T-cell (primary cell): ENCODE measurements at regions not wholly inside any gene's neighbourhood (a gene's known extent, or its start where the extent isn't known, plus 50 kb on each side); places are given as distances from the start of the nearest gene placed in this dataset.

Source experiments
- ATAC-seq, 4 experiments: fragments of 200-7000 bp in 3 of 4; fragments of 150-1000 bp in 1 of 4; cut with Tn5 transposase; replicated peaks in 1 of 4; 1 replicate in 3 of 4; 2 replicates in 1 of 4; pipeline ENCODE4 v1.10.0; 2021; ENCODE audit warnings: moderate library complexity in 3 of 4, mild to moderate bottlenecking in 2 of 4, moderate number of reproducible peaks in 1 of 4
- CTCF ChIA-PET, 2 donors: fragments of 300-600 bp; sonication (Branson Sonifier 250); formaldehyde crosslinking; loops; one replicate each; lab custom pipeline; 2022; ENCODE audit warnings: antibody characterized with exemption in 2 of 2; lab: Charles Lee
- POLR2A ChIA-PET, 2 donors: fragments of 300-600 bp; sonication (Branson Sonifier 250); formaldehyde crosslinking; loops; one replicate each; lab custom pipeline; 2022; ENCODE audit warnings: antibody characterized with exemption in 2 of 2; lab: Charles Lee
- DNase-seq, 35 experiments: peaks; one replicate each; pipeline versions ENCODE4 v3.0.0 to v3.0.0-alpha.2; 2013 to 2023
- H3K27ac ChIP-seq: one replicate; pipeline ENCODE4 v1.5.1; 2013; ENCODE audit warnings: low read length
- H3K27me3 ChIP-seq, 2 experiments: replicated peaks in 1 of 2; 1 replicate in 1 of 2; 2 replicates in 1 of 2; pipeline versions ENCODE4 v1.6.1 to v1.7.0; 2013; ENCODE audit warnings: low read length in 1 of 2, mixed read lengths in 1 of 2; ENCODE audit not compliant: control insufficient read depth in 2 of 2, insufficient read depth in 2 of 2; ENCODE audit errors: extremely low read depth in 1 of 2
- H3K36me3 ChIP-seq, 2 donors: 1 replicate in 1 of 2; 2 replicates in 1 of 2; pipeline versions ENCODE4 v1.6.1 to v1.7.0; 2013; ENCODE audit warnings: low read length in 1 of 2; ENCODE audit not compliant: control insufficient read depth in 2 of 2, insufficient read depth in 1 of 2; ENCODE audit errors: extremely low read depth in 1 of 2
- H3K4me1 ChIP-seq, 2 experiments: 1 replicate in 1 of 2; 2 replicates in 1 of 2; pipeline versions ENCODE4 v1.6.1 to v1.7.0; 2013; ENCODE audit warnings: low read length in 2 of 2, mixed read lengths in 1 of 2; ENCODE audit not compliant: insufficient read depth in 2 of 2, control insufficient read depth in 1 of 2; ENCODE audit errors: extremely low read depth in 1 of 2
- H3K4me3 ChIP-seq, 2 donors: 1 replicate in 1 of 2; 2 replicates in 1 of 2; pipeline versions ENCODE4 v1.5.1 to v1.7.0; 2013; ENCODE audit warnings: mild to moderate bottlenecking in 2 of 2, low read length in 1 of 2, moderate library complexity in 1 of 2; ENCODE audit not compliant: control insufficient read depth in 1 of 2; ENCODE audit errors: extremely low read depth in 1 of 2
- H3K9me3 ChIP-seq: 2 replicates; pipeline ENCODE4 v1.7.0; 2013
- H3K27ac Mint-ChIP-seq, 2 donors: one replicate each; pipeline ENCODE4 v1.8.0; 2020 to 2021; ENCODE audit warnings: mild to moderate bottlenecking in 2 of 2, mixed read lengths in 2 of 2
- H3K27me3 Mint-ChIP-seq, 2 donors: one replicate each; pipeline ENCODE4 v1.8.0; 2021 to 2022; ENCODE audit warnings: mixed read lengths in 2 of 2
- H3K36me3 Mint-ChIP-seq: one replicate; pipeline ENCODE4 v1.8.0; 2021; ENCODE audit warnings: mixed read lengths
- H3K4me1 Mint-ChIP-seq, 3 donors: one replicate each; pipeline ENCODE4 v1.8.0; 2020 to 2022; ENCODE audit warnings: mixed read lengths in 3 of 3, mild to moderate bottlenecking in 1 of 3
- H3K4me3 Mint-ChIP-seq, 3 donors: one replicate each; pipeline ENCODE4 v1.8.0; 2020 to 2022; ENCODE audit warnings: mild to moderate bottlenecking in 3 of 3, mixed read lengths in 3 of 3, moderate library complexity in 3 of 3
- H3K9me3 Mint-ChIP-seq, 3 donors: one replicate each; pipeline ENCODE4 v1.8.0; 2020 to 2022; ENCODE audit warnings: mixed read lengths in 3 of 3
- WGBS: methylation state at CpG from one replicate; pipeline ENCODE4 v1.1.5; 2013; ENCODE audit warnings: missing lambda C conversion rate; ENCODE audit not compliant: insufficient coverage; 5-methylcytosine and 5-hydroxymethylcytosine counted together

GRCh38 chr20:48265791-48266190 is 480.5 kb upstream of the SULF2 start:
- Histone ChIP-seq H3K9me3 (no peaks in the 10 kb centered on the region), H3K4me1 (no peaks in the 10 kb centered on the region), H3K4me3 (no peak overlapping the region), H3K27ac (no peak overlapping the region), H3K36me3 (no peaks in the 10 kb centered on the region), H3K27me3 (peaks cover 0 to 15% of the 10 kb centered on the region in 2 experiments)
- Mint-ChIP-seq H3K36me3 (no peaks in the 10 kb centered on the region), H3K27me3 (peaks cover 8 to 9% of the 10 kb centered on the region in 2 donors), H3K4me1 (no peaks in the 10 kb centered on the region), H3K9me3 (no peaks in the 10 kb centered on the region), H3K4me3 (no peak overlapping the region), H3K27ac (no peak overlapping the region)
- 67% methylated on average over 1 of the region's 7 CpGs for WGBS
- ATAC-seq (no peak), DNase-seq (no peak)
- ChIA-PET CTCF (interaction anchor here in 1 of 2 donors (0.5 kb wide), 1 partner anchor 204 kb away, joined by 3 read pairs; no protein-coding TSS in a partner anchor), POLR2A (no interaction called here)

DNA sequence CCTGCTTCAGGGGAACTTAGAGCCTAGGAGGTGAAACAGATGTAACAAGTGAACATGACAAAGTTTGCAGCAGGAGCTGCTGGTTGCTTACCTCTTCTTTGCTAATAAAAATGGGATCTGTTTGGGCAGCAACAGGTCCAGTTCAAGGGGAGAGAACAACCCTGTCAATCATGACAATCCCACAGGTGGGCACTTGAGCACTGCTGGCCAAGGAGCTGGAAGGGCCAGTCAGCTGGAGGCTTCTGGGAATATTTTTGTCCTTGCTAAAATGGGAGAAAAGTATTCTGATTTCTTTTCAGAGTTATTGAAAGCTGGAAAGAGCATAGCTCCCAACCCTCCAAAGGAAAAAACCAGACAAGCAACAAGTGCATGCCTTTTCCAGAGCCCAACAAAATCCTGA is 477.7 kb upstream of the SULF2 start:
- H3K9me3 ChIP-seq: no peaks in the 10 kb centered on the region
- CTCF ChIA-PET: no interaction called here
- no peak overlapping the region for H3K4me3 Mint-ChIP-seq

GRCh38 chr20:48262466-48262865 is 477.2 kb upstream of the SULF2 start:
- no peaks in the 10 kb centered on the region for H3K9me3 ChIP-seq
- no peaks in the 10 kb centered on the region for H3K4me1 ChIP-seq
- H3K27me3 ChIP-seq: peaks cover 0 to 13% of the 10 kb centered on the region in 2 experiments
- ChIA-PET CTCF (no interaction called here), POLR2A (no interaction called here)
- Mint-ChIP-seq H3K4me3 (no peak overlapping the region), H3K27me3 (peaks cover 0 to 10% of the 10 kb centered on the region in 2 donors), H3K9me3 (no peaks in the 10 kb centered on the region), H3K36me3 (no peaks in the 10 kb centered on the region), H3K4me1 (no peaks in the 10 kb centered on the region), H3K27ac (no peak overlapping the region)
- 56% methylated on average over 6 of the region's 7 CpGs for WGBS
- H3K4me3 ChIP-seq: no peak overlapping the region
- DNase-seq (no peak), ATAC-seq (no peak)
- no peaks in the 10 kb centered on the region for H3K36me3 ChIP-seq
- no peak overlapping the region for H3K27ac ChIP-seq

More for the DNA sequence above, 477.7 kb upstream of the SULF2 start:
- Mint-ChIP-seq H3K27ac (no peak overlapping the region), H3K4me1 (no peaks in the 10 kb centered on the region), H3K27me3 (peaks cover 0 to 10% of the 10 kb centered on the region in 2 donors), H3K36me3 (no peaks in the 10 kb centered on the region), H3K9me3 (no peaks in the 10 kb centered on the region)
- POLR2A ChIA-PET: no interaction called here
- Histone ChIP-seq H3K27ac (no peak overlapping the region), H3K4me3 (no peak overlapping the region), H3K4me1 (no peaks in the 10 kb centered on the region), H3K36me3 (no peaks in the 10 kb centered on the region), H3K27me3 (peaks cover 0 to 13% of the 10 kb centered on the region in 2 experiments)
- ATAC-seq: no peak
- DNase-seq: no peak

- ChIA-PET POLR2A (interaction anchor here in 1 of 2 donors (0.7 kb wide), 1 partner anchor 622 kb away, joined by 16 read pairs; no protein-coding TSS in a partner anchor), CTCF (no interaction called here)
- Histone ChIP-seq H3K4me3 (no peak overlapping the region), H3K4me1 (no peaks in the 10 kb centered on the region), H3K27me3 (peaks cover 0 to 13% of the 10 kb centered on the region in 2 experiments), H3K9me3 (no peaks in the 10 kb centered on the region), H3K27ac (no peak overlapping the region), H3K36me3 (no peaks in the 10 kb centered on the region)
- Mint-ChIP-seq H3K4me1 (no peaks in the 10 kb centered on the region), H3K27ac (no peak overlapping the region), H3K27me3 (peaks cover 0 to 14% of the 10 kb centered on the region in 2 donors), H3K4me3 (no peak overlapping the region), H3K9me3 (no peaks in the 10 kb centered on the region), H3K36me3 (no peaks in the 10 kb centered on the region)
- DNase-seq: no peak
- WGBS: no CpG with 5 or more reads among the region's 6 CpGs
- no peak for ATAC-seq
Measured at GRCh38 chr20:48261398-48261910, 476.2 kb upstream of the SULF2 start.

GRCh38 chr20:48260129-48260756 is 475.0 kb upstream of the SULF2 start:
- no peaks in the 10 kb centered on the region for H3K4me1 ChIP-seq
- DNase-seq (no peak), ATAC-seq (no peak)
- H3K4me1 Mint-ChIP-seq: no peaks in the 10 kb centered on the region
- no peaks in the 10 kb centered on the region for H3K9me3 ChIP-seq
- ChIA-PET POLR2A (interaction anchor here in 1 of 2 donors (0.6 kb wide), 1 partner anchor 193 kb away, joined by 5 read pairs; no protein-coding TSS in a partner anchor), CTCF (no interaction called here)
- H3K27ac ChIP-seq: no peak overlapping the region
- peaks cover 0 to 13% of the 10 kb centered on the region in 2 experiments for H3K27me3 ChIP-seq
- no peaks in the 10 kb centered on the region for H3K36me3 Mint-ChIP-seq
- H3K36me3 ChIP-seq: no peaks in the 10 kb centered on the region
- H3K4me3 Mint-ChIP-seq: no peak overlapping the region
- WGBS: 69% methylated on average over 10 of the region's 15 CpGs
- no peak overlapping the region for H3K27ac Mint-ChIP-seq
- H3K9me3 Mint-ChIP-seq: peaks cover 0 to 5% (median 0%) of the 10 kb centered on the region in 3 donors
- H3K27me3 Mint-ChIP-seq: peaks cover 0 to 14% of the 10 kb centered on the region in 2 donors
- H3K4me3 ChIP-seq: no peak overlapping the region

- WGBS: 45% methylated on average over 1 of the region's 6 CpGs
- Histone ChIP-seq H3K4me1 (no peaks in the 10 kb centered on the region), H3K4me3 (no peak overlapping the region), H3K36me3 (no peaks in the 10 kb centered on the region), H3K27ac (no peak overlapping the region), H3K9me3 (no peaks in the 10 kb centered on the region), H3K27me3 (peaks cover 0 to 13% of the 10 kb centered on the region in 2 experiments)
- Mint-ChIP-seq H3K27ac (no peak overlapping the region), H3K27me3 (peaks cover 0 to 17% of the 10 kb centered on the region in 2 donors), H3K4me3 (no peak overlapping the region), H3K4me1 (no peaks in the 10 kb centered on the region), H3K36me3 (no peaks in the 10 kb centered on the region), H3K9me3 (peaks cover 0 to 5% (median 0%) of the 10 kb centered on the region in 3 donors)
- ChIA-PET POLR2A (no interaction called here), CTCF (no interaction called here)
- ATAC-seq: no peak
- DNase-seq: no peak
Measured at GRCh38 chr20:48259456-48259855, 474.2 kb upstream of the SULF2 start.
